ENCODE measurements at regions not wholly inside any gene's neighbourhood (a gene's known extent, or its start where the extent isn't known, plus 50 kb on each side); places are given as distances from the start of the nearest gene placed in this dataset.

GRCh38 chr13:73958657-73959397 lies 175.4 kb downstream of the KLF12 start:
- no peak for TF ChIP-seq CTCF (IDR thresholded peaks at IDR 0.05; ENCODE audit: poor library complexity)
- TF ChIP-seq EZH2 (IDR thresholded peaks at IDR 0.05; ENCODE audit: borderline replicate concordance), result no peak
- TF ChIP-seq EZH2phosphoT487 (IDR thresholded peaks at IDR 0.05; ENCODE audit: low read depth, severe bottlenecking, unreplicated experiment), result no peak

All from hepatocyte (in vitro differentiated cells).